Sigmoid colon (tissue), 4 donors: ENCODE measurements at regions not wholly inside any gene's neighbourhood (a gene's known extent, or its start where the extent isn't known, plus 50 kb on each side); places are given as distances from the start of the nearest gene placed in this dataset.
"Not testable (repeated sequence)": the region's sequence is repeated elsewhere in the genome, so short reads cannot be mapped to it uniquely, and the experiment has no call there.

Source experiments
- CTCF ChIP-seq, 4 experiments: fragments of 450-650 bp in 3 of 4; fragments of 200-600 bp in 1 of 4; IDR thresholded peaks; one replicate each; pipeline ENCODE4 v1.5.1; 2016 to 2019; ENCODE audit warnings: antibody characterized with exemption in 4 of 4, mild to moderate bottlenecking in 3 of 4, moderate library complexity in 2 of 4
- EP300 ChIP-seq, 4 donors: sonication (generic); formaldehyde crosslinking; IDR thresholded peaks; one replicate each; pipeline ENCODE4 v1.6.1; 2017; ENCODE audit warnings: antibody characterized with exemption in 4 of 4
- POLR2A ChIP-seq, 2 donors: fragments of 450-650 bp; IDR thresholded peaks; one replicate each; pipeline ENCODE4 v1.6.1; 2016; ENCODE audit warnings: antibody characterized with exemption in 2 of 2, mild to moderate bottlenecking in 2 of 2, moderate library complexity in 2 of 2
- POLR2AphosphoS5 ChIP-seq, 4 donors: sonication (generic); formaldehyde crosslinking; IDR thresholded peaks; one replicate each; pipeline ENCODE4 v1.6.1; 2017; ENCODE audit warnings: antibody characterized with exemption in 4 of 4

GRCh38 chr12:31807081-31807772, 78.4 kb upstream of the AMN1 start:
- not testable (repeated sequence) for TF ChIP-seq CTCF, EP300, POLR2A, POLR2AphosphoS5 (IDR thresholded peaks at IDR 0.05)
